ENCODE measurements at regions not wholly inside any gene's neighbourhood (a gene's known extent, or its start where the extent isn't known, plus 50 kb on each side); places are given as distances from the start of the nearest gene placed in this dataset.
"Not testable (repeated sequence)": the region's sequence is repeated elsewhere in the genome, so short reads cannot be mapped to it uniquely, and the experiment has no call there.

DNA sequence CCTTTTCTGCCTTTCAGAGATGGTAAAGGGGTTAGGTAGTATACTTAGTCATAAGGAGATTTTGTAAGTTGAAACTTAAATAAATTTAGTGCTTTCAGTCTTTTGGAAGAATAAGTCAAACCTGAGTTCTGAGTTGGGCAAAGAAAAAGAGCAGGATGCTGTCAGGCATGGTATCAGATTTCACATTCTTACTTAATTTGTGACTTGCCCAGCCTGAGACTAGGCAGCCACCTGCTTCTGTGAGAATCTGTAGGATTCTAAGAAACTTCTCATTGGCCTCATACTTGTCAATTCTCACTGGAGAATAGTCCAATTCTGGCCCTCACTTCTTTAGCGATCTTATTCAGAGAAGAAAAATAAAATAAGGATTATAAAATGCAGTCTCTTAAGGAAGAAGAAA is 577.5 kb downstream of the DIPK2A start:
- no peak for DNase-seq

DNA sequence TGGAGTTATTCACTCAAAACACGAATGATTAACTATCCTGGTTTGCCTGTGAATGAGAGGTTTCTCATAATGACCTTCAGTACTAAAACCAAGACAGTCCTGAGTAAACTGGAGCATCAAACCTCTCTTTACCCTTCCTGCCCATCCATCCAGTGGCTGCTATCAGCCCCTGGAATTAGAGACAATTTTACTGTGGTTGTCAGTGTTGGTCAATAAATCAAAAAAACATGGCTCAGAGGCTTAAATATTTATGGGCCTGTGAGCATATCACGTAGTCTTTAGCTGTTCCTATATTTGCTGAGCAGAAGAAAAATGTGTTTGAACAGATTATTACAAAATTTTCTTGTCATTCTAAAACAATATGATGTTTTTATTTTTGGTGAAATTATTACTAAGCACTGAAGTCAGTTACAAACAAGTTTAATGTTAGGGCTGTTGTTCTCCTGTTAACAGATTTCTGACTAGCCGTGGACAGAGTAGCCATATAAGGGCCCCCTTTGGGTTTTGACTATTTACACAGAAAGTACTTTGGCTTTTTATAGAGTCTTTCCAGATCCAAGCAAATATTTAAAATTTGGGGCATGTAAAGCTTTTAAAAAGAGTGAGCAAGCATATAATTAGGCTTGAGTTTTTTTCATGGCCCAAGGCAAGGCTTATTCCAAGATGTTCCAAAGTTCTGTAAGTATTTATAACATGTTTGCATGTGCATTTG is 580.9 kb downstream of the DIPK2A start:
- no peak for DNase-seq

DNA sequence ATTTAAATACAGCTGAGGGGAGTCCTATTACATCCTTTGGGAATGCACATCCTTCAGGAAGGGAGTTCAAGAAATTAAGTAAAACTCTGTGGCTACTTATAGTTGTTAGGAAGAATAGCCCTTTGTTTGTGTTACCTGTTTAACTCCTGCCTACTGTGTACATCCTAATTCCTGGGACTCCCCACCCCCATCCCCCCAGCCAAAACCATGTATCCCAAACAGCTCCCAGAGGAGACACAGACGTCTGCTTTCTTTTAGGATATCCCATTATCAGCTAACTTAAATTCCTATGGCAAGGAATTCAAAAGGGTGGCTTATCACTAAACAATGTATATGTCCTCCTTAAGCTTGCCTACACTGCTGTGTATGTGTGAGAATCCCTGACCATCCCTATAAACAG is 581.7 kb downstream of the DIPK2A start:
- no peak for DNase-seq

DNA sequence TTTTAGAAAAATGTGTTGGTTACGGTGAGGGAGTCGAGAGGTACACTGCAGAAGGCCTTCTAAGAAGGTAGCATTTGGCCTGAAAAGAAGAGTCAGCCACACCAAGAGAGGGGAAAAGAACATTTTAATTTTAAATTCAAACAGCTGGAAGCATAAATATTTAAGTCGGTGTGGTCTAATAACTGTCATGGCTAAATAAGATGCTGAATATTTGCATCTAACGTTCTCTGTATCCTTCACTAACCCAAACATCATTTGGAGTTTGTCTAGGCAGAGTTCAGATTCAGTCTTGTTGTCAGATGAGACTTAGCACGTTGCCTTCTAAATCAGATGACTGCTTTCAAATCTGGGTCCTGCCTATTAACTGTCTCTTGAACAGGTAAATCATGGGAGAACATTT is 583.3 kb downstream of the DIPK2A start:
- no peak for DNase-seq

DNA sequence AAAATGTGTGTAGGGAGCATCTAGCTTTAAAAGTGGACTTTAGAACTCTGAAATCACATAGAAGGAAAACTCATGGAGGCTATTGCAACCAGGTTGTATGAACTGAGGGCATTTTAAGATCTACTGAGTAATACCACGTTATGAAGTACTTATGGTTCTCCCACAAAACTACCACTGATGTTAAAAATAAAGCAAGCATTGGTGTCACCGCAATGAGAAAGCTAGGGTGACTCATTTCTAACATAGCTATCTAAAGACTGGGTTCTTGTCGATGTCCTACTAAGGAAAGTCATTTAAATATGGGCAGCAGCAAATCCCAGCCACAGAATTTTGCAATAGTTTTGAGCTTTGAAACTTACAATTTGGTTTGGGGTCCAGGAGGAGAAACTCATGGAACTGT is 584.8 kb downstream of the DIPK2A start:
- DNase-seq, result no peak

DNA sequence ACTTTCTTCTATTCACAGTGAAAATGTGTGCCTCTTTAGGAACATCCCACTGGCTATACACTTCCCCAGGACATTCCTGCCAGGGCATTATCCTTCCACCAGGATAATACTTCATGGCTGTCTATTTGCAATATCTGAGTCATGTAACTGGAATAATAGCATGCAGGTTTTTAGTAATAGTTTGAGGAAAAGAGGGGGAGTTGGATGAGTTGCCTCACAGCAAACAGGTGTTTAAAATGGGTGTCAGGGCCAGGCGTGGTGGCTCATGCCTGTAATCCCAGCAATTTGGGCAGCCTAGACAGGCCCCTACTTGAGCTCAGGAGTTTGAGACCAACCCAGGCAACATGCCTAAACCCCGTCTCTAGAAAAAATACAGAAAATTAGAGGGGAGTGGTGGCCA is 585.9 kb downstream of the DIPK2A start:
- no peak for DNase-seq

DNA sequence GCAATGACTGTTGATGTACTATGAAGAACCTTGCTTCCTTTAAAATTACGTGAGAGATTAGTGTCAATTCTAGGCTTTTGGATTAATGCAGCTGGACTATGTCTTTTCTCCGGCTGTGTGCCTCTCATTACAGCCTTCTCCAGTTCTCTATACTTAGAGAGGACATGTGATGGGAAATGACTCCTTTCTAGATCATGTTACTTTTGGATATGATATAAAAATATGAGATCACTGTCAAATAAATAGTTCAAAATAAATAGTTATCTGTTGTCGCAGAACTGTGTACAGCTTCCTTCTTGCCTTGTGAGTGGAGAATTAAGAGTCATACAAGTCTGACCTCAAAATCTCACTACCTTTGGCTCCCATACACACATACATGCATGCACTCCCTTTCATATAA is 592.4 kb downstream of the DIPK2A start:
- no peak for DNase-seq

DNA sequence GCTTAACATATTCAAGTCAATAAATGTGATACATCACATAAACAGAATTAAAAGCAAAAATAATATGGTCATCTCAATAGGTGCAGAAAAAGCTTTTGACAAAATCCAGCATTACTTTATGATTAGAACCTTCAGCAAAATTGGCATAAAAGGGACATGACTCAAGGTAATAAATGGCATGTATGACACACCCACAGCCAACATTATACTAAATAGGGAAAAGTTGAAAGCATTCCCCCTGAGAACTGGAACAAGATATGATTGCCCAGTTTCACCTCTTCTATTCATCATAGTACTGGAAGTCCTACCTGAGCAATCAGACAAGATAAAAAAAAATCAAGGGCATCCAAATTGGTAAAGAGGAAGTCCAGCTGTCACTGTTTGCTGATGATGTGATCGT is 594.7 kb downstream of the DIPK2A start:
- no peak for DNase-seq

DNA sequence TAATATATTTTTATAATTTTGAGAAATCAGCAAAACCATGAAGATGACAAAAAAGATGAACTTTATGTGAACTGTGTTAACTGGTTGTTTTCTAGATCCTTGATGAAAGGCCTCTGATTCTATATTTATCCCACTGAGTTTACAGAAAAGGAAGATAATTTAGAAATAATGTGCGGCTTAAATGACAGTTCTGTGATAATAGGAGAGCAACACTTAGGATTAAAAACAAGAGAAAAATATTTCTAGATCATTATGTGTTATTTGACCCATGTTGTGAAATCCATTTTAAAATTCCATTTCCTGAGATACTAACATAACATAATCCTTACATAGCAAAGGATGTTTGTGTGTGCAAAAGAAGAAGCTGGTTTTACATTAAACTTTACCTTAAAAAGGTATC is 598.0 kb downstream of the DIPK2A start:
- DNase-seq, result no peak

DNA sequence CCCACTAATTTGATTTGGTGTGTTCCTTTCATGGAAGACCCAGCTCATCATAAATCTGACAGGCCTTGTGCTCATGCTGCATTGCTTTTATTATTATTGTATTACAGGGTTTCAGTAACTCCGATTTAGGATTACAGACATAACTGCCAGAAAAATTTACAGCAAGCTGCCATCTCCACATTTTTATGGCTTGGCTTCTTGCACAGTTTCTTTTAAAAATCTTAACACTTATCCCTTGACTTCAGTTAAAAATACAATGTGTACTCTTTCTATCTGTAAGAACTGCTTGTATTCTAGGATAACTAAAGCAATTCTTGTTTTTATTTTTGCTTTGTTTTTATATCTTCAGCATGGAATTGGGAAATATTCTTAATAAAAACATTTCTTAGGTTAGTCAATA is 612.2 kb downstream of the DIPK2A start:
- DNase-seq, result no peak

DNA sequence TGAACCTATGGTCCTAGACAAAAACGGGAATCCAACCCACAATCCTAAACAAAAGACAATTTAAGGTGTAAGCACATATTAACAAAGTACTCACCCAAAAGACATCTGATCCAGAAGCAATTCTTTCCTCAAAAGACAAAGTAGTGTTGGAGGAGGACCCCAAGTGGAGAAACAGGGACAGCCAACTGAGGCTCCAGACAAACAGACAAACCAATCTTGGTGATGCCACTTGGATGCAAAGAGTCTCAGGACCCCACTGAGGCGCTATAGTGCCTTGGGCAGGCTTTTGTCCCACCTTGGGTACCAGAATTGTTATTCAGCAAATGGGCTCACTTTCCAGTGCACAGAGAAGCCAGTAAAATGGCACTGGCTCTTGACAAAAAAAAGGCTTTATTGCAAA is 613.8 kb downstream of the DIPK2A start:
- DNase-seq, result no peak

DNA sequence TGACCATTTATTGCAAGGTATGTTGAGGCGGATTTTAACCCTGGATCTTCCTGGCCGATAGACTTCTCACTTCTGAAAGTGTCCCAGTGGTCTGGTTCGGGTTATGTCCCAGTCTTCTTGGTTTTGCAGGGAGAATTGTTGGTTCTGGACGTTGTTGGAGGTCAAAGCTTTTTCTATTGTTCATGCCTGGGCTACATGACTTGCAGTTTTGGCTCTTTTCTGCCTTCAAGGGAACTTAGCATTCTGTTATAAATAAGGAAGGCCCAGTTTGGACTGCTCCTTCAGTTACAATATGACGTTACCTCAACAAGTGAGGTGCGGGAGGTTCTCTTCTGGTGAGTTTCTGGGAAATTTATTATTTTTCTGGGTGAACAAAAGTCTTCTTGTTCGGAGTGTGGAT is 614.3 kb downstream of the DIPK2A start:
- no peak for DNase-seq

DNA sequence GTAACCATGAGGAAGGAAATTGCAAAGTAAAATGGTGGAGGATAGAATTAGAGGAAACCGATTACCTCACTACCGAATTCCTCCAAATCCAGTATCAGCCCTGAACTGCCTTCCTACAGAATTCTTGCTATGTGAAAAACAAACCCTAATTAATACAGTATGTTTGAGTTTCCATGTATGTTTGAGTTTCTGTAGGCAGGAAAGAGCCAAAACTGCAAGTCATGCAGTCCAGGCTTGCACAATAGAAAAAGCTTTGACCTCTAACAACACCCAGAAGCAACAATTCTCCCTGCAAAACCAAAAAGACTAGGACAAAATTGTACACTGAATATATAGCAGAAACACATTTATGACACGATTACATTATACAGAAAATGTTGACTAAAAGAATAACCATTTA is 614.8 kb downstream of the DIPK2A start:
- DNase-seq, result no peak

DNA sequence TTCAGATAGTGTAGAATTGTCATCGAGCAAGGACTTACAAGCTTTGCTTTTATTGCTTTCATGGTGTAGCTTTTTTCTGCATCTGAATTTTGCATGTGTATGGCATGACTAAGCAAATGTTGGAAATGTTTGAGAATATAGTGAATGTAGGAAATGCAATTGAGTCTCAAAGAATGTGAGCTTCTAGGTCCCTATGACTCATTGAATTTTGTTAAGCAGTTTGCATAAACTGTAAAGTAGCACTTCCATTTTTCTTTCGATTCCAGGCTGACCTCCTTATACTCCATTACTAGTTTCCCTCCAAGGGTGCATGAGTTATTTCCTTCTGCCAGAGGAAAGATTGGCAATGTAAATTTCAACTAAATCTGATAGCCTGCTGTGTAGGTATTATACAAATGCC is 619.2 kb downstream of the DIPK2A start:
- DNase-seq, result no peak

DNA sequence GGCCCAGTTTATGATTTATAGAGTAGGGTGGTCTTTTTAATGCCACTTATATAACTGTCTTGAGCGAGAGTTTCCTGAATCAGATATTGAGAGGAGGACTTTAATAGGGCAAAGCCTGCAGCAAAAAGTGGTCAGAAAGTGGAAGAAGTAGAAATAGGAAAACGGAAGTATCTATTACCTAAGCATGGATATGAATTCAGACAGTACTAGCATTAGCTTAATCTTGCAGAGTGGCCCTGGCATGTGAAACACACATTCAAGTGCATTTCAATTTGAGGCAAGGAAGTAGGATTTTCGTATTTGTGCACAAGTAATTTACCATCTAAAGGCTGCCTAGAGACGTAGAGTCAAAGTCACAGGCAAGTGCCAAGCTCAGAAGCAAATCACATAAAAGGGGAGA is 622.3 kb downstream of the DIPK2A start:
- no peak for DNase-seq

DNA sequence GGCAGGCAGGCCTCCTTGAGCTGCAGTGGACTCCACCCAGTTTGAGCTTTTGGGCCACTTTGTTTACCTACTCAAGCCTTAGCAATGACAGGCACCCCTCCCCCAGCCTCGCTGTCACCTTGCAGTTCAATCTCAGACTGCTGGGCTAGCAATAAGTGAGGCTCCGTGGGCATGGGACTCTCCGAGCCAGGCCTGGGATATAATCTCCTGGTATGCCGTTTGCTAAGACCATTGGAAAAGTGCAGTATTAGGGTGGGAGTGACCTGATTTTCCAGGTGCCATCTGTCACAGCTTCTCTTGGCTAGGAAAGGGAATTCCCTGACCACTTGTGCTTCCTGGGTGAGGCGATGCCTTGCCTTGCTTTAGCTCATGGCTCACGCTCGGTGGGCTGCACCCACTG is 648.6 kb downstream of the DIPK2A start:
- DNase-seq, result not testable (repeated sequence)

DNA sequence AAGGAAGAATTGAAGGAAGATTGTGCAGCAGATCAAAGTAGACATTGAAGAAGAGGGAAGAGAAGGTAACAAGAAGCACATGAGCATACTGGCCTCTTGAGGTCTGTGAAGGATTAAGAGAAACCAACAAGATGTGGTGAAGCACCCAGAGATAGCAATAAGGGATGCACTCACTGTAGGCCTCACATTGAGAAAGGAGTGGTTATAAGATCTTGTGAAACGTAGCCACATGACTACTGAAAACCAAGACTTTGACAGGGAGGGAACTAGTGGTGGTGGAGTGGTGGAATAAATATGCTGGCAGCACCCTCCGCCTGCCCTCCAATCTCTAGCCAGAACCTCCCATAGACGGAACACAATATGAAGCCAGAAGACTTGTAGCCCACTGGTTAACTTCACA is 651.2 kb downstream of the DIPK2A start:
- no peak for DNase-seq

DNA sequence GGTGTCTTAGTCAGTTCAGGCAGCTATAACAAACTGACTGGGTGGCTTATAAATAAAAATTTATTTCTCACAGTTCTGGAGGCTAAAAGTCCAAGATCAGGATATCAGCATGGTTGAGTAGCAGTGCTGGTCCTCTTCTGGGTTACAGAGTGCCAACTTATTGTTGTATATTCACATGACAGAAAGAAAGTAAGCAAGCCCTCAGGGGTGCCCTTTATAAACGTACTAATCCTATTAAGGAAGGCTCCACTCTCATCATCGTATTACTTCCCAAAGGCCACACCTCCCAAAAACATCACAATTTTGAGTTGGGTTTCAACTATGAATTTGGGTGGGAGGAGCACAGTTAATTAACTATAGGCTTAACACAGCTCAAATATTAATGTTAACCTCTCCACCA is 653.0 kb downstream of the DIPK2A start:
- no peak for DNase-seq

DNA sequence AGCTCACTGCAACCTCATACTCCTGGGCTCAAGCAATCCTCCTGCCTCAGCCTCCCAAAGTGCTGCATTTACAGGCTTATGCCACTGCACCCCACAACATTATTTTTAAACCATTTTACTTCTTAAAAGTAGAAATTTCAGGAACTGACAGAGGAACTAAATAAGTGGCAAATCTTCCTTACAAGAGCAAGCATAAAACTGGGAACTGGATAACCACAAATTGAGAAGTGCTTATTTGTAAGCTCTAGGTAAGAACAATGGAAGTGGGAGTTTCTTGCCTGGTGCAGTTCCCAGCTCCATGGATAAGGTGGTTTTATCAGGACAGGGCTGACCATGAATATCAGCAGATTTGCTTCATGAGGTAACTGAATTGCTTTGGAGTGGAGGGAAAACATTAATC is 655.2 kb downstream of the DIPK2A start:
- no peak for DNase-seq

DNA sequence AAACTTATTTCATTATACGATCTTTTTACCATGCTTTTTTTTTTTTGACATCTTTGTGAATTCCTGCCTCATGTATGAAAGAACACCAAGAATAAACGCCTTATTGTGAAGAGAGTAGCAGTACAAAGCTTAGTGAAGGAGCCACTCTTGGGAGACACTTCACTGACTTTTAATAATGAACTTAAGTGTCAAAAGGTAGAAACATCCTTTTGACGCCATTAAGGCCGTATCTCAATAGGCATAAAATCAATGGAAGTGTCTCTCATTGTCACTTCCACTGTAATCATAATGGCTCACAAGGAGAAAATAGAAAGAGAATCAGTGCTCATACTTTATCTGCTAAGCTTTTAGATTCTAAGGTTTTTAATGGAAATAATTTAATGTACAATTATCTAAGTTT is 657.8 kb downstream of the DIPK2A start:
- no peak for DNase-seq

DNA sequence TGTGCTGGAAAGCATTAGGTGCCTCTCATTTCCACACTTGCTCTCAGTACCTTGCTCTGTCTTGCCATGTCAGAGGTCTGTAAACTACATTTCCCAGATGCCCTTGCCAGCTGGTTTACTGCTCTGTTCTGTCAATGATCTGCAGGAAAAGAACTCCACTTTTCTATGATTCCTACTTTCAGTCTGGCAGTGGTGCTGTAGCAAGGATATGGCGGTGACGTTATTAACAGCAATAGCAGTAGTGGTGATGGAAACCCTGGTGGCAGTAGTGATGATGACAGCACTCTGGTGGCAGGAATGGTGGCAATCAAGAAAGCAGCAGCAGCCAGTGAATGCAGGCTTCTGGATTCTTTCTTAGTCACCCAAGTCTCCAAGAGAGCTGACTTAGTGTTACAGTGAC is 665.2 kb downstream of the DIPK2A start:
- no peak for DNase-seq

DNA sequence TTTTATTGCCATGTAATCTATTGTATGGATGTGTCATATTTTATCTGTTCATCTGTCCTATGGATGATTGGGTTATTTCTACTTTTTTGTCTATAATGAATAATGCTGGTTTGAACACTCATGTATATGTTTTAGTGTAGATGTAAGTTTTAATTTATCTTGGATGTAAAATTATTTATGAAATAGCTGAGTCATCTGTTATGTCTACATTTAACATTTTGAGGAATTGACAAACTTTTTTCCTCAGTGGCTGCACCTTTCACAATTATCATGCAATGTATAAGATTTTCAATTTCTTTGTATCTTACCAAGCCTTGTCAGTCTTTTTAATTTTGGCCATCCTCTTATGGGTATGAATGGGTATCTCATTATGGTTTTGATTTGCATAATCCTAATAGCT is 666.4 kb downstream of the DIPK2A start:
- DNase-seq, result no peak

DNA sequence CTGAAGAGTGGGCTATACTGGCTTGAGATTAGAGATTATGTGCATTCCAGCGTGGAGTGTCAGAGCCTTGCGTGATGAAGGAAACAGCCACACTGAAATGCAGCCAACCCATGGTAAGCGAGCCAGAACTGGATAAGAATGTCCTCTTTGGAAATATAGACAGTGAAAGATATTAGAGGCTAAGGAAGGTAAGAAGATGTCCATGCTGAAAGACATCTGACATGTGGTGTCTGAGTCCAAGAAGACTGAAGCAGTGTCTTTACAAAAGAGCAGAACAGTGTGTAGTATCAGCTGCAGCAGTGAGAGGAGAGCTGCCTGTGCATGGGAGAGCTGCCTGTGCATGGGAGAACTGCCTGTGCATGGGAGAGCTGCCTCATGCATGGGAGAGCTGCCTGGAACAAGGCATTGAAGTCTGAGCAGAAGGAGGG is 672.2 kb downstream of the DIPK2A start:
- peak in 1 of 2 experiments; percentile 2 for DNase-seq

DNA sequence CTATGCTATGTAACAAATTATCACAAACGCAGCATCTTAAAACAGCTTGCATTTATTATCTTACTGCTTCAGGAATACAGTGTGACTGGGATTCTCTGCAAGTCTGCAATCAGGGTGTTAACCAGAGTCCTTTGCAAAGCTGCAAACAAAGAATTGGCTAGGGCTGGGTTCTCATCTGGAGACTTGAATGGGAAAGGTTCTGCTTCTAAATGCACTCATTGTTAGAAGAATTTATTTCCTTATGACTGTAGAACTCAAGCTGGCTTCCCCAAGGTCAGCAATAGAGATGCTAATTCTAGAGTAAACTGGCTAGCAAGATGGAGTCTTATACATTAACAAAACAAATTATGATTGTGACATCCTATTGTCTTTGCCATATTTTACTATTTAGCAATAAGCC is 673.7 kb downstream of the DIPK2A start:
- no peak for DNase-seq

DNA sequence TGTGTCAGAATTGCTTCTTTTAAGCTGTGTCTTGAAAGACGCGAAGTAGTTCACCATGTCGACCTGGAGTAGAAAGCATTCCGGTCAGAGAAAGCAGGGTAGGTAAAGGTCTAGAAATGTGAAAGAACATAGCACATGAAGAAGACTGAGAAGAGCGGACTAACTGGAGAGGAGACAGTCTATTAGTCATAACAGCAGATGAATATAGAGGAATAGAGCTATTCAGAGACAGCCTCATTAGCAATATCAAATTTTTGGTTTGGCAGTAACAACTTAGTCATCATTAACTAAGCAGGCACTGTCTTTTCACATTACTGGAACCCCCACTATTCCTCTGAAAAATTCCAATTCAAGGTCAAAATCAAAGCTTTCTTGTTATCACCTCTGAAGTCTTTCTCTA is 678.8 kb downstream of the DIPK2A start:
- no peak for DNase-seq

DNA sequence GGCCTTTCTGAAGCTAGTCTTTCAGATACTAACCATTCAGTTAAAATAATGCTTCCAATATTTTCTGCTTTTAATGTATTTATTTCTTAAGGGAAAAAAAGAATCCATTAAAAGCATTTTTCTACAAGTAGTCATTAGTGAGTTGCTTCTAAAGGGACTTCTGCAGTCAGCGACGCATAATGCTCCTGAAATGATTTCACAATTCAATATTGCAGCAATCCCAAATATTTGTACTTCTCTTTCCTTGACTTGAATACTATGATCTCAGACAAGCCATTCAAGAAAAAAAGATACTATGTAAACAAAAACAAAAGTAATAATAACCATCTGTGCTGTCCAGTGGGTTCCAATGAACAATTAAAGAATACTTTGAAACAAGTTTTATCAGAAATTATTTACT is 681.0 kb downstream of the DIPK2A start:
- no peak for DNase-seq

Measured in SHP77 (cell line).